Ecto neural progenitor cell (in vitro differentiated cells): ENCODE measurements at regions not wholly inside any gene's neighbourhood (a gene's known extent, or its start where the extent isn't known, plus 50 kb on each side); places are given as distances from the start of the nearest gene placed in this dataset.

Experiments used
- DNase-seq: peaks from one replicate; pipeline ENCODE4 v3.0.0-alpha.2; 2018; ENCODE audit warnings: low spot score

GRCh38 chr12:92650228-92650822 lies 52.5 kb upstream of the PLEKHG7 start:
- no peak for DNase-seq

DNA sequence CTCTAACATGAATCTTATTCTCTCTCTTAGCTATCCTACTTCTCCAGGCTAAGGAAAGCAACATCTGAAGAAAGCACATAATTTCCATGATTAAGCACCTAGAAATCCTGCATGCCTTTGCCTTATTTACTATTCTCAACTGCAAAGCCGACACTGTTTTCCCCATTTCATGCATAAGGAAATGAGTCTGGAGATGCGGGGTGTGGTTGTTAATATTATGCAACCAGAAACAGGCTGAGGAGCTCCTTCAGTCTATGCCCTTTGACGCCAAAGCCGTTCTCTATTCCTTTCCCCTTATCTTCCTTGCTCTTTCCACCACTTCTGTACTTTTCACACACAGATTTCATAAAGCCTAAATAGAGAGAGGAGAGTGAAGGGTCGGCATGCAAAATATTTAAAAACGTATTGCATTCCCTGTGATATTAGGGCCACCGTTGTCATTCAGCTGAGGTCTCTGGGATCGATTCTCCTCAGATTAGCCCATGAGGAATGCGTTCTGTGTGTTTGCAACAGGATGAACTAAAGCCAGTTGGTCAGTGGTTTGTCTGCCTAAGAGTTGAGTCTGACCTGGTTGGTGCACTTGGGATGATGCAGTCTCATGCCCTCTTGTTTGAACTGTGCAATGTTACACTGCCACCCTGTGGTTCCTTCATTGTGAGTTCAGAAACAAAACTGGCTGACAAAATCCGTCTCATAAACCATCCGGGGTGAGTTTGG lies 53.1 kb upstream of the PLEKHG7 start:
- DNase-seq: peak; percentile 73

GRCh38 chr12:92648242-92649031 lies 54.4 kb upstream of the PLEKHG7 start:
- no peak for DNase-seq

DNA sequence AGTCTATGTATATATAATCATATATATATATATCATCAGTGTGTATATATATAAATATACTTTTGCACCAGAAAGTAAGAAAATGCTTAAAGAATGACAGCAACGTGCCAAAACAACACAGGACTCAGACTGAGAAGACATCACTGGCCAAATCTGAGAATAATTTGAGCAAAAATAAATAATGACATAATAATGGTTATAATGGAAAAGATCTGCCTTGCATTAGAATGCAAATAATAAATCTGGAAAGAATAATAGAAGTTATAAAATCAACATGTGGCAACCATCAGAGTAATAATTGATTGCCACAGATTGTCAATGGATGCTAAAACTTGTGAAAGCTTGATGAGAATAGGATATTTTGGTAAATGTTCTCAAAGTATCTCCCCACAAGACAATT lies 61.5 kb upstream of the PLEKHG7 start:
- DNase-seq: no peak

GRCh38 chr12:92640691-92641090 lies 62.1 kb upstream of the PLEKHG7 start:
- no peak for DNase-seq

GRCh38 chr12:92639017-92639416 lies 63.8 kb upstream of the PLEKHG7 start:
- DNase-seq: no peak

DNA sequence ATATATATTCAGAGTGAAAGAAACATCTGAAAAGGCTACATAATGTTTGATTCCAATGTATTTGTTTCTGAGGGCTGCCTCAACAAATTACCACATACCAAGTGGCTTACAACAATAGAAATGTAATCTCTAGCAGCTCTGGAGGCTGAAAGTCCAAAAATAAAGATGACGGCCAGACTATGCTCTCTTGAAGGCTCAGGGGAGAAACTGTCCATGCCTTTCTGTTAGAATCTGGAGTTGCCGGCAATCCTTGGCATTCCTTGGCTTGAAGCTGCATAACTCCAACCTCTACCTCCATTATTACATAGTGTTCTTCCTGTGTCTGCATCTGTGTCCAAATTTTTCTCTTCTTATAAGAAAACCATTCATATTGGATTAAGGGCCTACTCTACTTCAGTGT lies 68.1 kb upstream of the PLEKHG7 start:
- no peak for DNase-seq

GRCh38 chr12:92634202-92634601 lies 68.6 kb upstream of the PLEKHG7 start:
- no peak for DNase-seq

- DNase-seq: no peak
Observed at GRCh38 chr12:92630968-92631367, 71.8 kb upstream of the PLEKHG7 start.

GRCh38 chr12:92629349-92630065 lies 73.3 kb upstream of the PLEKHG7 start:
- no peak for DNase-seq

DNA sequence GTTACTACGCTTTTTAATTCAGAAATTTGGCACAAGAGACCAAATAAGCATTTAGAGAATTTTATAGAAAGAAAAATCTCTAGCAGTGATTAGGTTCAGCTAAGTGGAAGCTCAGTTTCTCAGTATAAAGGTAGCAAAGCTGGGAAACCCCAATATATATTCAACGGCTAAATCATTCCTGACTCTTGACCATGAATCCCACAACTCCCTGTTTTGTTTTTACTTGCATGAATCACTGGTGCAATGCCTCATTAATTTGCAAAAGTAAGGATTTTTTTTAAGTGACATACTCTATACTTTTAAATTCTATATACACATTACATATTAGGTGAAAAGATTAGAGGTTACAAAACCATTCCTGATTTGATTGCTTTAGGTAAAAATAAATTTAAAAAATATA lies 74.3 kb upstream of the PLEKHG7 start:
- DNase-seq: no peak

DNA sequence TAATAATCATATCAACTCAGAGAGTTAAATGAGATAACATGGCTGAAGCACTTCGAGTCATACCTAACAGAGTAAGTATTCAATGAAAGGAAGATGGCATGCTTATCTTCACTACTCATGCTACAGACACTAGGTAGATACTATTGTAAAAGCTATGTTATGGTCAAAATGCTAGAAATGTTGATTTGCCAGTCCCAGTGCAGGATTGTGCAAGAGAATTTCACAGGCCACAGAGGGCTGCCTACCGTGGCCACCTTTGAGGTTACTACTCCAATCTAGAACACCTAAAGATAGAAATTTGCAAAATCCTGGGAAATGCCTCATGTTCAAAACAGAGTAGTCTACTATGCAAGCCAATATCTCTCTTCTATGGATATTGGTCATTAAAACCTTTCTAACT lies 75.3 kb upstream of the PLEKHG7 start:
- no peak for DNase-seq

GRCh38 chr12:92625639-92626310 lies 77.0 kb upstream of the PLEKHG7 start:
- DNase-seq: no peak

GRCh38 chr12:92624236-92624635 lies 78.6 kb upstream of the PLEKHG7 start:
- DNase-seq: no peak

- no peak for DNase-seq
Observed at GRCh38 chr12:92623386-92623785, 79.4 kb upstream of the PLEKHG7 start.

GRCh38 chr12:92621833-92622232 lies 81.0 kb upstream of the PLEKHG7 start:
- no peak for DNase-seq

- DNase-seq: no peak
Observed at GRCh38 chr12:92621312-92621711, 81.5 kb upstream of the PLEKHG7 start.

- no peak for DNase-seq
Observed at GRCh38 chr12:92619730-92620684, 82.8 kb upstream of the PLEKHG7 start.

GRCh38 chr12:92619026-92619425 lies 83.8 kb upstream of the PLEKHG7 start:
- DNase-seq: no peak

DNA sequence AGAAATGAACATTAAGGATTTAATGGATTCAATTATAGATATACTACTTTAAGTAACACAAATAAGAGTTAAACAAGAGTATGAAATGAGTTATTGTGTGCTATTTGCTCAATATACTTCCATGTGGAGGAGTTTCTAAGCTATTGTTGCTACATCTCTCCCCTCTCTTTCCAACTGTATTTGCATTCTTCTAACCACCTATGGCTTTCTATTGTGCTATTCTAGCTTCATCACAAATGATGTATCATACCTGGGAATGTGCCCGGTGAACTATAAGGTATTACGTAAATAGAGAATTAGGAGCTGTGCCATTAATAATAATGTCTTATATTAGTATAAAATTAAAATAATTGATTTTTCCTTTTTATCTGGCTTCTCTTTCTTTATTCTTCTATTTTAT lies 87.1 kb upstream of the PLEKHG7 start:
- DNase-seq: no peak

- DNase-seq: no peak
Observed at GRCh38 chr12:92615086-92615485, 87.7 kb upstream of the PLEKHG7 start.
